Chondrocyte (in vitro differentiated cells): ENCODE measurements at regions not wholly inside any gene's neighbourhood (a gene's known extent, or its start where the extent isn't known, plus 50 kb on each side); places are given as distances from the start of the nearest gene placed in this dataset.
"Not testable (repeated sequence)": the region's sequence is repeated elsewhere in the genome, so short reads cannot be mapped to it uniquely, and the experiment has no call there.

ENCODE experiments used
- DNase-seq: peaks from one replicate; pipeline ENCODE4 v3.0.0; 2021; ENCODE audit warnings: mixed read lengths, low spot score
- H3K27ac Mint-ChIP-seq: one replicate; pipeline ENCODE4 v1.8.0; 2021; ENCODE audit warnings: mild to moderate bottlenecking, moderate library complexity, mixed read lengths; ENCODE audit not compliant: unreplicated experiment
- H3K27me3 Mint-ChIP-seq: 2 replicates; pipeline ENCODE4 v1.8.0; 2021; ENCODE audit warnings: low read depth, mixed read lengths
- H3K36me3 Mint-ChIP-seq: 2 replicates; pipeline ENCODE4 v1.8.0; 2021; ENCODE audit warnings: low read depth, mixed read lengths
- H3K4me1 Mint-ChIP-seq: 2 replicates; pipeline ENCODE4 v1.8.0; 2021; ENCODE audit warnings: low read depth, mild to moderate bottlenecking, mixed read lengths
- H3K4me3 Mint-ChIP-seq: one replicate; pipeline ENCODE4 v1.8.0; 2021; ENCODE audit warnings: mild to moderate bottlenecking, moderate library complexity, mixed read lengths; ENCODE audit not compliant: unreplicated experiment
- H3K9me3 Mint-ChIP-seq: 2 replicates; pipeline ENCODE4 v1.8.0; 2021; ENCODE audit warnings: low read depth, mixed read lengths

DNA sequence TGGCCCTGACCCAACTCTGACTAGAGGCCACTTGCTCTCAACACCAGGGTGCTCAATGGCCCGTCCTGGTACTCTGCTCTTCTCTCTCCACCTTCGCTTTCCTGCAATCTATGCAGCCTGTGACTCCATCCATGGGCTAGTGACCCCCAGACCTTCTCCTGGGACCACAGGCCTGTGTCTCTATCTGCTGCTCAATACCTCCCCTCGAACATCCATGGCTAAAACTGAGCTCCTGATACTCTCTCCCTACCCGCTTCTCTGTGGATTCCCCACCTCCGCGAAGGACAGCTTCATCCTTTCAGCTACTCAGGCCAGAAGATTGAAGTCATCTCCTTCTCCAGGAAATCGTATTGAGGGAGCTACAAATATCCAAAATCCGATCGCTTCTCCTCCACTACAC is 363.4 kb downstream of the OR4F29 start:
- not testable (repeated sequence) for H3K9me3 Mint-ChIP-seq, DNase-seq, H3K4me1 Mint-ChIP-seq, H3K4me3 Mint-ChIP-seq, H3K36me3 Mint-ChIP-seq, H3K27ac Mint-ChIP-seq, H3K27me3 Mint-ChIP-seq

DNA sequence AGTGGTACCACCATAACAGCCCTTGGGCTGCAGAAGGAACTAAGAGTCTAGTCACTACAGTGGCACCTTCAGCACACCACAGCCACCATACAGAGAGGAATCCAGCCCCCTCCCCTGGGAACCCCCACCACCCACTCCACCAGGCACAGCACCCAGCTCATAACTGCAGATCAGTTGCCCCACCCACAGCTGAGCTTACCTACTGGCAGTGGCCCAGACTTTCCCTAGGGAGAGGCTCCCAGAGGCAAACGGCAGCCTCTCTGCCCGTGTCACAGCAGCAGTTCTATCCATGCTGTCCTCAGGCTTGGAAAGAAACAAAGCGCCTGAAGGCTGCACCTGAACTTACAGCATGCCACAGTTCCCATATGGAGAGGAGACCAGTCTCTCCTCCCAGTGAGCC is 372.3 kb downstream of the OR4F29 start:
- H3K9me3 Mint-ChIP-seq, H3K36me3 Mint-ChIP-seq, H3K27ac Mint-ChIP-seq, H3K4me3 Mint-ChIP-seq, DNase-seq, H3K27me3 Mint-ChIP-seq, H3K4me1 Mint-ChIP-seq: not testable (repeated sequence)

DNA sequence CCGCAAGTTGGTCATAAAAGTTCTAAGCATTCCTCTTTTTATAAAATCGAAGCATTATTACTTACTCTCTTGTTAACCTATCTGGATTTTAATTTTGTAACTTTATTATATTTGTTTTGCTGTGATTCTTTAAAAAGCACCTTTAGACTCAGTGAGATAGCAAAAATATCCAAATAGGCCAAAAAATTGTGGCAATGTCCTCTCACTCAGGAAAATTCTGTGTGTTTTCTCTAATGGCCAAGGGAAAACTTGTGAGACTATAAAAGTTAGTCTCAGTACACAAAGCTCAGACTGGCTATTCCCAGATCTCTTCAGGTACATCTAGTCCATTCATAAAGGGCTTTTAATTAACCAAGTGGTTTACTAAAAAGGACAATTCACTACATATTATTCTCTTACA is 386.4 kb downstream of the OR4F29 start, which contains the start of gene OR4F5:
TSS of gene OR4F5 (plus strand) at position 301 of the 400 bp plus-strand sequence.
- not testable (repeated sequence) for H3K4me3 Mint-ChIP-seq, H3K36me3 Mint-ChIP-seq, H3K4me1 Mint-ChIP-seq, DNase-seq, H3K9me3 Mint-ChIP-seq, H3K27ac Mint-ChIP-seq, H3K27me3 Mint-ChIP-seq

DNA sequence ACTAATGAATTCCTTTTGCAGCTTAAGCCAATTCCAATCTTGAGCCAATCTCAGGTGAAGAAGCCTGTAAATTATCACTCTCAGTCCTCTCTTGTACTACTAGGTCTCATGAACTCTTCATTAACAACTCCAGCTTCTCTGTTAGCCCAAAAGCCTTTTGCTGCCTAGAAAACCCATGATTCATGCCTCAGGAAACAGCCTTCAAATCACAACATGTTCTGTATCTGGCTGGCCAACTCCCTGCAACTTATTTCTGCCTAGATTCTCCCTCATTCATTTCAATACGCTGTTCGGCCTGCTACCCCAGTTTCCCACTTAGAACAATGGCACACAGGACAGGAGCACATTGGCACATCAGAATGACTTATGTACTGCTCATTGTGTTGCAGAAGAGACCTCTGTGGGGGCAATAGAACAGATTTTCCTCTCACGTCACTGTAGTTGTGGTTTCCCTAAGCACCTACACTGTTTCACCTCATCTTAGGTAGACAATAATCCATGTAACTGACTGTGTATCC is 395.4 kb downstream of the OR4F29 start:
- not testable (repeated sequence) for H3K4me3 Mint-ChIP-seq, H3K4me1 Mint-ChIP-seq, DNase-seq, H3K9me3 Mint-ChIP-seq, H3K36me3 Mint-ChIP-seq, H3K27ac Mint-ChIP-seq, H3K27me3 Mint-ChIP-seq

DNA sequence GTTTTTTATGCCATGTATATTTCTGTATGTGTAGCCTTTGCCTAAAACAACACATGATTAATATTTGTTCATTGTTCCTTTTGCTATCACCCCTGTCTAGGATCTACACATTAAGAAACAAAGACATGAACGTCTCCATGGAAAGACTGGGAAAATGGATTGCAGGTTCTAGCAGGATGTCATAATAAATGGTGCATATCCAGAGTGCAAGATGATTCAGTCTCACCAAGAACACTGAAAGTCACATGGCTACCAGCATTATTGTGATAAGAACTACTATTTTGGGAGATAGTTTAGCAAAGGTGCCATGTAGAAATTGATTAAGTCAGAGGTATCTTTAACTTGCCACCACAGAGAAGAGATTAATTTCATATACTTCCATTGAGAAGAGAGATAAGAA is 398.3 kb downstream of the OR4F29 start:
- not testable (repeated sequence) for H3K27ac Mint-ChIP-seq, H3K4me1 Mint-ChIP-seq, H3K9me3 Mint-ChIP-seq, H3K36me3 Mint-ChIP-seq, H3K4me3 Mint-ChIP-seq, DNase-seq, H3K27me3 Mint-ChIP-seq

DNA sequence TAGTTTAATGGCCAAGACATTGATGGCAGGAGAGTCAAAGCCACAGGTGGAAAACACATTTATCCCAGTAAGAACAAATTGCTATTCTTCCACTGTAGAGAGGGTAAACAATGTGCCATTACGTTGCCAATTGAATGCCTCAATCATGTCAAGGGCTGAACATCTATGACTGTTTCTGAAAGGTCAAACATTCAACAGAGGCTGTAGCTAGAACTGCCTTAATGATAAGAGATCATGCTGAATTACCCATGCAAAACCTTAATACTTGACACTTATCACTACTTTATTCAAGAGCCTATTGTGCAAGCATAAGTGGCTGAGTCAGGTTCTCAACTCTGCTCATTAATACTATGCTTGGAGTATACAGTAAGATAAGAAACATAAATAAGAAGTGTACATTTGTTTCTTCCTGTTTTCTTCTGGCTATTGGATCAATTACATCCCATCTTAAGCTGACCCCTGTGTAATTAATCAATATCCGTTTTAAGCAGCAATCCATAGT is 409.5 kb downstream of the OR4F29 start:
- DNase-seq, H3K9me3 Mint-ChIP-seq, H3K27ac Mint-ChIP-seq, H3K4me1 Mint-ChIP-seq, H3K27me3 Mint-ChIP-seq, H3K4me3 Mint-ChIP-seq, H3K36me3 Mint-ChIP-seq: not testable (repeated sequence)

DNA sequence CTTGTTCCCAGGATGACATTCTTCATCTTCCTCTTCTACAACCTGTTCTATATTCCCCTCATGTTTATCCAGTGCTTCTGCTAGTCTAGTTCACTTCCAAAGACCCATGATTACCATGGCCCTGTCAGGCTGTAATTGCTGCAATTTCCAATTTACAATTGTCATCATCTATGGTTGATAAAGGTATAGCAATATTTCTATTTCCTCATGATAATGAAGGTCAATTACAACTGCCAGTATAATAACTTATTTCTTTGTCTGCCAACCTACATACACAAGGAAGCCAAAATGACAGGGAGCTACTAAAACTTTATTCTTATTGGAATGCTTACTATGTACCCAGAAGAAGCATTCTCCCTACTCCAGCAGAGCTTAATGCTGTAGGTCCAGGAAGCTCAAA is 410.3 kb downstream of the OR4F29 start:
- not testable (repeated sequence) for DNase-seq, H3K4me3 Mint-ChIP-seq, H3K36me3 Mint-ChIP-seq, H3K27me3 Mint-ChIP-seq, H3K9me3 Mint-ChIP-seq, H3K27ac Mint-ChIP-seq, H3K4me1 Mint-ChIP-seq

DNA sequence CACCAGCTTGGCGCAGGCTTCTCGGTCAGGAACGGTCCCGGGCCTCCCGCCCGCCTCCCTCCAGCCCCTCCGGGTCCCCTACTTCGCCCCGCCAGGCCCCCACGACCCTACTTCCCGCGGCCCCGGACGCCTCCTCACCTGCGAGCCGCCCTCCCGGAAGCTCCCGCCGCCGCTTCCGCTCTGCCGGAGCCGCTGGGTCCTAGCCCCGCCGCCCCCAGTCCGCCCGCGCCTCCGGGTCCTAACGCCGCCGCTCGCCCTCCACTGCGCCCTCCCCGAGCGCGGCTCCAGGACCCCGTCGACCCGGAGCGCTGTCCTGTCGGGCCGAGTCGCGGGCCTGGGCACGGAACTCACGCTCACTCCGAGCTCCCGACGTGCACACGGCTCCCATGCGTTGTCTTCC is 422.3 kb downstream of the OR4F29 start:
- not testable (repeated sequence) for H3K27me3 Mint-ChIP-seq, H3K4me3 Mint-ChIP-seq, H3K9me3 Mint-ChIP-seq, H3K36me3 Mint-ChIP-seq, H3K27ac Mint-ChIP-seq, H3K4me1 Mint-ChIP-seq, DNase-seq

DNA sequence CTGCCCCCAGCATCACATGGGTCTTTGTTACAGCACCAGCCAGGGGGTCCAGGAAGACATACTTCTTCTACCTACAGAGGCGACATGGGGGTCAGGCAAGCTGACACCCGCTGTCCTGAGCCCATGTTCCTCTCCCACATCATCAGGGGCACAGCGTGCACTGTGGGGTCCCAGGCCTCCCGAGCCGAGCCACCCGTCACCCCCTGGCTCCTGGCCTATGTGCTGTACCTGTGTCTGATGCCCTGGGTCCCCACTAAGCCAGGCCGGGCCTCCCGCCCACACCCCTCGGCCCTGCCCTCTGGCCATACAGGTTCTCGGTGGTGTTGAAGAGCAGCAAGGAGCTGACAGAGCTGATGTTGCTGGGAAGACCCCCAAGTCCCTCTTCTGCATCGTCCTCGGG is 434.2 kb downstream of the OR4F29 start:
- H3K4me3 Mint-ChIP-seq, H3K27ac Mint-ChIP-seq, H3K4me1 Mint-ChIP-seq, H3K9me3 Mint-ChIP-seq, H3K27me3 Mint-ChIP-seq, H3K36me3 Mint-ChIP-seq: not testable (repeated sequence)
- peak; percentile 92 for DNase-seq

DNA sequence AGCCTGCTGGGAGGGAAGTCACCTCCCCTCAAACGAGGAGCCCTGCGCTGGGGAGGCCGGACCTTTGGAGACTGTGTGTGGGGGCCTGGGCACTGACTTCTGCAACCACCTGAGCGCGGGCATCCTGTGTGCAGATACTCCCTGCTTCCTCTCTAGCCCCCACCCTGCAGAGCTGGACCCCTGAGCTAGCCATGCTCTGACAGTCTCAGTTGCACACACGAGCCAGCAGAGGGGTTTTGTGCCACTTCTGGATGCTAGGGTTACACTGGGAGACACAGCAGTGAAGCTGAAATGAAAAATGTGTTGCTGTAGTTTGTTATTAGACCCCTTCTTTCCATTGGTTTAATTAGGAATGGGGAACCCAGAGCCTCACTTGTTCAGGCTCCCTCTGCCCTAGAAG is 435.5 kb downstream of the OR4F29 start:
- H3K4me3 Mint-ChIP-seq, H3K4me1 Mint-ChIP-seq, H3K36me3 Mint-ChIP-seq, H3K27ac Mint-ChIP-seq, H3K27me3 Mint-ChIP-seq, H3K9me3 Mint-ChIP-seq: not testable (repeated sequence)
- peak; percentile 62 for DNase-seq

DNA sequence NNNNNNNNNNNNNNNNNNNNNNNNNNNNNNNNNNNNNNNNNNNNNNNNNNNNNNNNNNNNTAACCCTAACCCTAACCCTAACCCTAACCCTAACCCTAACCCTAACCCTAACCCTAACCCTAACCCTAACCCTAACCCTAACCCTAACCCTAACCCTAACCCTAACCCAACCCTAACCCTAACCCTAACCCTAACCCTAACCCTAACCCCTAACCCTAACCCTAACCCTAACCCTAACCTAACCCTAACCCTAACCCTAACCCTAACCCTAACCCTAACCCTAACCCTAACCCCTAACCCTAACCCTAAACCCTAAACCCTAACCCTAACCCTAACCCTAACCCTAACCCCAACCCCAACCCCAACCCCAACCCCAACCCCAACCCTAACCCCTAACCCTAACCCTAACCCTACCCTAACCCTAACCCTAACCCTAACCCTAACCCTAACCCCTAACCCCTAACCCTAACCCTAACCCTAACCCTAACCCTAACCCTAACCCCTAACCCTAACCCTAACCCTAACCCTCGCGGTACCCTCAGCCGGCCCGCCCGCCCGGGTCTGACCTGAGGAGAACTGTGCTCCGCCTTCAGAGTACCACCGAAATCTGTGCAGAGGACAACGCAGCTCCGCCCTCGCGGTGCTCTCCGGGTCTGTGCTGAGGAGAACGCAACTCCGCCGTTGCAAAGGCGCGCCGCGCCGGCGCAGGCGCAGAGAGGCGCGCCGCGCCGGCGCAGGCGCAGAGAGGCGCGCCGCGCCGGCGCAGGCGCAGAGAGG is 441.3 kb downstream of the OR4F29 start:
- not testable (repeated sequence) for H3K27ac Mint-ChIP-seq, H3K36me3 Mint-ChIP-seq, H3K4me3 Mint-ChIP-seq, H3K27me3 Mint-ChIP-seq, H3K4me1 Mint-ChIP-seq, H3K9me3 Mint-ChIP-seq
- peak; percentile 36 for DNase-seq
